GM21526 (cell line): ENCODE measurements at regions not wholly inside any gene's neighbourhood (a gene's known extent, or its start where the extent isn't known, plus 50 kb on each side); places are given as distances from the start of the nearest gene placed in this dataset.

ENCODE experiments used
- ATAC-seq: cut with Tn5 transposase; IDR thresholded peaks from one replicate; pipeline ENCODE4 v1.9.1; 2021; ENCODE audit warnings: moderate library complexity; ENCODE audit not compliant: unreplicated experiment, low FRiP score

- ATAC-seq, result no peak
Measured at GRCh38 chr1:221067721-221068120, 188.5 kb downstream of the HLX start.

DNA sequence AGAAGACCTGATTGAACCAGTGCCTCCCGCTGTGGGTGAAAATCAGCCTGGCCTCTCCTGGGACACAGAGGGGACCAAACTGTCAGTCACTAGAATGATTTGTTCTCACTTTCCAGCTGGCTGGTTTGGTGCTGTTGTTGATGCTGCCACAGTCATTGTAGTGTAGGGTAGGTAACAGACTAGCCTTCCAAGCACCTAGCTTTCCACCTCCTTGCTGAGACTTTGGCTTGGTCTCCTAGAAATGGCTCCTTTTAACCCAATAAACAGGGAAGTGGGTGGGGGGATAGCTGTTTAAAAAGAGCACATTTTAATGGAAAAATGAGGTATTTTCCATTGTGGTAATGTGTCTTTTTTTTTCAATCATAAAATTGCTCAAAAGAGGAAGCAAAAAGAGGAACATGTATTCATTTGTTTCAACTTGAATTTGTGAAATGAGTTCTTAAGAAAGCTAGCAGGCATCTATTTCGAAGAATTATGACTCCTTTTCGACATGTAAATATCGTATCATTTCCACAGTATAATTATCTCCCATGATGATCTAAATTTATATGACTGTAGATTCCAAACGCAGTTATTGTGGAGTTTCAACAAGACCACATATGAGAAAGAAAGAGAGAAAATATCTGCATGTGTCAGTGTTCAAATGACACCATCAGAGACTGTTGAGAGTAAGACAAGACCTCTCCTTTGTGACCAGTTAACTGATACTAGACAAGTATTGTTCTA lies 190.1 kb downstream of the HLX start:
- peak; percentile 86 for ATAC-seq

GRCh38 chr1:221069986-221070385 lies 190.7 kb downstream of the HLX start:
- ATAC-seq, result no peak

GRCh38 chr1:221071777-221072176 lies 192.5 kb downstream of the HLX start:
- ATAC-seq, result no peak

DNA sequence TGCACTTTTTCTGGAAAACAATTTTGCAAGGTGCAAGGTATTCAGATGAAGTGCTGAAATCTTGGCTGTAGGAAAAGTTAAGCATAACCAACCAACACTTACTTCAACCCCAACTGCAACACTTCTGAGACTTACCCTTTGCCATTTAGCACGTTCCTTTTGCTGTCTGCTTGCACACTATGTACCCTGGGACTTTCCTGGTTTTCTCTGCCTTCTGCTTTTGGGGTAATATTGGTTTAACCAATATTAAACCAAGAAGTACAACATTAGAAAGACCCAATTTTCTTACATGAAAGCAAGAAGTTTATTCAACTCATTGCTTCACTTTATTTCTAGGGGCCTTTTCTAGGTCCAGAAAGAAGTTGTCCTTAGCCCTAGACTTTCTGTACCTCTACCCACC lies 193.0 kb downstream of the HLX start:
- no peak for ATAC-seq

- no peak for ATAC-seq
Measured at GRCh38 chr1:221074332-221074731, 195.1 kb downstream of the HLX start.

GRCh38 chr1:221075911-221076310 lies 196.7 kb downstream of the HLX start:
- no peak for ATAC-seq

- ATAC-seq, result no peak
Measured at GRCh38 chr1:221076391-221076811, 197.2 kb downstream of the HLX start.

DNA sequence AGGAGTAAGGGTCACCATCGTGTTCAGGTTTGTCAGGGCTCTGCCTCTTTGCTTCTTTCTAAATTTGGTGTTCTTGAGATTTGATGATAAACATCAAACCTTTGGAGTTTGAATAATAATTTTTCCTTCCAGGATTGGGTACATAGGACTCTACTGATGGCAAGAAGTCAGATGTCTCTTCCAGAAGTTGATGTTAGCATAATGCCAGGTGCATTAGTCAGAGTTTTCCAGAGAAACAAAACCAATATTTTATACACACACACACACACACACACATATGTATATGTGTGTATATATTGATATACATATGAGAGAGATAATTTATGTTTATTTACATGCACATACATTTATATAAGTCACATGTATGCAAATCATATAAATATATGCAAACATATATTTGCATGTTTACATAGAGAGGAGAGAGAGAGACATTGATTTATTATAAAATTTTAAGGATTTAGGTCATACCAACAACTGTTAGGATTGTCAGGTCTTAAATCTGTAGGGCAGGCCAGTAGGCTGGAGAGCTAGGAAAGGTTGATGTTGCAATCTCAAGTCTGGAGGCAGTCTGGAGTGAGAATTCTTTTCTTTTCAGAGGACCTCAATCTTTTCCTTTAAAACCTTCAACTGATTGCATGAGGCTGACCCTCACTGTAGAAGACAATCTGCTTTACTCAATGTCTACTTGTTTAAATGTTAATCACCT lies 199.2 kb downstream of the HLX start:
- no peak for ATAC-seq

GRCh38 chr1:221083902-221084301 lies 204.7 kb downstream of the HLX start:
- no peak for ATAC-seq

DNA sequence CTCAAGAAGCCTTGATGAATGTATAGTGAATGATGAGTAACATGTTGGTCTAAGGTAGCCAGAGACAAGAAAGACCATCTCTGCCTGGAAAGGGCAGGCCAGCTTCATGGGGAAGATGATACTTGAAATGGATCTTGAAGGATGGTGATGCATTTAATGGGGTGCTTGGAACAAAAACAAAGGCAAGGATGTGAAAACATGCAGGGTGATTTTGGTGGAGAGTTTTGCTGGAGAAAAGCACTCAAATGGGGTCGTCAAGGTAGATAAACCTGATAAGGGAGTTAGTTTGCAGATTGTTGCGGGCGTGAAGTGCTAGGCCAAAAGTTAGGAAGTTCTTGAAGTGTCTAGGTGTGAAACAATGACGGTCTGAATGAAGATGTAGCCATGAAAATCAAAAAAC lies 205.4 kb downstream of the HLX start:
- no peak for ATAC-seq

- ATAC-seq, result no peak
Measured at GRCh38 chr1:221085701-221086375, 206.6 kb downstream of the HLX start.

GRCh38 chr1:221087919-221088318 lies 208.7 kb downstream of the HLX start:
- no peak for ATAC-seq

GRCh38 chr1:221089273-221089672 lies 210.0 kb downstream of the HLX start:
- no peak for ATAC-seq

GRCh38 chr1:221089803-221090202 lies 210.6 kb downstream of the HLX start:
- no peak for ATAC-seq

- ATAC-seq, result no peak
Measured at GRCh38 chr1:221093903-221094791, 214.9 kb downstream of the HLX start.

DNA sequence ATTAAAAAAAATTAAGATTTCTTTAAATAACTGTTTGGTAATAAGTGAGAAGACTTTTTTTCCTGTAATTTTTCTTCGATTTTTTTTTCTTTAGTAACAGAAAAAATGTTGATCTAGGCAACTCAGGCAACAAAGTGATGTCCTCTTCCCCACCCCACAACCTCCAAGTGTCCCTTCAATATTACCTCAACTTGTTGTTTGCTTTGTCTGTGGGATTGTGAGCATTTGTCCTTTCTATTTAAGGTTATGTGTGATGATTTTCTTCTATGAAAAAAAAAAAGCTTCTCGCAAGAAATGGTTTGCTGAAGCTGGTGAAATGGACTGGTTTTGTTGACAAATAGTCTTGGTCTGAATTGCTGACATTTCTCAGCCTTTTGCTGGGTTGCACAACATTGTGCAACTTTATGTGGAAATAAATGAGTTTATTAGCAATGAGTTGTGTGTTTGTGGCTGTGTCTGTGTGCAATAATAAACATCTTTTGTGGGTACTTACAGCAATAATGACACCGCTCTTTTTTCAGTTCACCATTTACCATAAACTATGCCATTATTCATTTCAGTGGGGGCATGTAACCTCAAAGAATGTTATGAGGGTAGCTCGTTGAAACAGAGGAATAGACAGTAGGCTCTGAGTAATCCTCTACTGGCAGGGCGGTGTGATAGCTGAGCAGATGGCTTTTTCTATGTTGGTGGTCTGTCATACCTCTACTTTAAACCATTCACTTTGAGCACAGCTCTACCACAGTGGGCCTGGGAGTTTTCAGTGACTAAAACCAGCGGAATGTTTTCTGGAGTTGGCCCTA lies 218.4 kb downstream of the HLX start:
- ATAC-seq, result no peak

DNA sequence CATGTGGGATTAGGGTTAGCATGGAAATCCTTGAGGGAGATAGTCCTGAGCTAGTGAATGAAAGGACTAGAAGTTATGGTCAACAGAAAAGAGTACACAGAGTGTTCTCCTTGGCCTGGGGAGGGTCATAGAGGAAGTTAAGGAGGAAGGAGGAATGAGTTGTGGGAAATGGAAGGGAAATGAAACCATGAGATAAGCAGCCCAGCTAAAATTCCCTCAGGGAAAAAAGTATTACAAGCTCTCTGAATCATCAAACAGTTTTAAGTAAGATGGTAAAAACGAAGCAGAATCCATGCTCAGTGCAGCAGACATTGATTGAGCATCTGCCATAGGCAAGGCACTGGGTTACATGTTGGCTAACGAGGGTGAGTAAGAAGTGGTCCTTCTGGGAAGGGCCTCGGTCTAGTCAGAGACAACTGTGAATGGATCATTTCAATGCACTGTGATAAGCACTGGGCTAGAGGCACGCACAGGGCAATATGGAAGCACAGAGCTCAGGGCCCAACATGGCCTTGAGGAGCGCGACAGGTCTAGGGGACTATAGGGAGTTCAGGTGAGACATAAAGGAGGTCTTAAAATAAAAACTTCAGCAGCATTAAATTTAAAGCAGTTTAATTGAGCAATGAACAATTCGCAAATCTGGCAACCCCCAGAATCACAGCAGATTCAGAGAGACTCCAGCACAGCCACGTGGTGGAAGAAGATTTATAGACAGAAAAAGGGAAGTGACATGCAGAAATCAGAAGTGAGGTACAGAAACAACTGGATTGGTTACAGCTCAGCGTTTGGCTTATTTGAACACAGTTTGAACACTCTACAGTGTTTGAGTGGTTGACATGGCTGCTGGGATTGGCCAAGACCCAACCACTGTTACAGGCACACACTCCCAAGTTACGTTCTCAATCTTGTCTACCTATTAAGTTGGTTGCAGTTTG lies 219.5 kb downstream of the HLX start:
- ATAC-seq, result no peak
